Esophagus squamous epithelium (tissue), 5 donors: ENCODE measurements at regions not wholly inside any gene's neighbourhood (a gene's known extent, or its start where the extent isn't known, plus 50 kb on each side); places are given as distances from the start of the nearest gene placed in this dataset.

ENCODE experiments used
- DNase-seq: peaks from one replicate; lab custom pipeline; 2025; lab: John Stamatoyannopoulos, UW
- H3K27ac ChIP-seq, 4 donors: fragments of 200-600 bp; sonication (generic); one replicate each; pipeline ENCODE4 v1.5.1; 2016 to 2019; ENCODE audit warnings: mild to moderate bottlenecking in 1 of 4
- H3K27me3 ChIP-seq, 4 donors: fragments of 200-600 bp; sonication (generic); 1 replicate in 3 of 4; 2 replicates in 1 of 4; pipeline versions ENCODE4 v1.5.1 to v1.6.0; 2017 to 2021; ENCODE audit warnings: antibody characterized with exemption in 1 of 4
- H3K36me3 ChIP-seq, 3 donors: fragments of 200-600 bp; sonication (generic); one replicate each; pipeline ENCODE4 v1.5.1; 2016 to 2019
- H3K4me1 ChIP-seq, 3 donors: fragments of 200-600 bp; sonication (generic); one replicate each; pipeline ENCODE4 v1.5.1; 2017 to 2019
- H3K4me3 ChIP-seq, 4 donors: fragments of 200-600 bp; sonication (generic); 1 replicate in 3 of 4; 2 replicates in 1 of 4; pipeline ENCODE4 v1.5.1; 2016 to 2019; ENCODE audit warnings: mild to moderate bottlenecking in 2 of 4, moderate library complexity in 1 of 4
- H3K9me3 ChIP-seq, 3 donors: fragments of 200-600 bp; sonication (generic); one replicate each; pipeline ENCODE4 v1.5.1; 2016 to 2019
- CTCF ChIP-seq, 6 experiments: fragments of 450-650 bp in 4 of 6; fragments of 200-600 bp in 2 of 6; sonication (generic) in 2 of 6; IDR thresholded peaks; one replicate each; pipeline ENCODE4 v1.5.1; 2016 to 2019; ENCODE audit warnings: antibody characterized with exemption in 6 of 6, mild to moderate bottlenecking in 4 of 6, moderate library complexity in 4 of 6
- POLR2A ChIP-seq, 4 donors: fragments of 450-650 bp; IDR thresholded peaks; one replicate each; pipeline ENCODE4 v1.6.1; 2017; ENCODE audit warnings: antibody characterized with exemption in 4 of 4, mild to moderate bottlenecking in 4 of 4, moderate library complexity in 3 of 4
- WGBS, 2 donors: methylation state at CpG; one replicate each; pipeline ENCODE4 v1.1.5; 2018; 5-methylcytosine and 5-hydroxymethylcytosine counted together
- intact Hi-C: fragments of 100-400 bp; cut with DNase I; formaldehyde crosslinking; loops from one replicate; pipeline ENCODE4 v1.15.0; 2022
- donor health status: DM: yes; HTN: yes; CAD: no.

- Histone ChIP-seq H3K9me3 (no peaks in the 10 kb centered on the region), H3K27me3 (no peaks in the 10 kb centered on the region), H3K4me3 (no peak overlapping the region), H3K36me3 (no peaks in the 10 kb centered on the region), H3K27ac (no peak overlapping the region), H3K4me1 (no peaks in the 10 kb centered on the region)
- WGBS, 2 donors = 94 to 100% methylated on average over 2 of the region's 2 CpGs
- no peak for DNase-seq
- intact Hi-C loops = no loop called here
- TF ChIP-seq CTCF (IDR thresholded peaks at IDR 0.05) = no peak
- no peak for TF ChIP-seq POLR2A (IDR thresholded peaks at IDR 0.05)
Observed at GRCh38 chr9:105828171-105828570, 133.8 kb downstream of the TMEM38B start.

GRCh38 chr9:105828596-105829213, 134.4 kb downstream of the TMEM38B start:
- Histone ChIP-seq H3K27ac (no peak overlapping the region), H3K27me3 (no peaks in the 10 kb centered on the region), H3K9me3 (no peaks in the 10 kb centered on the region), H3K4me1 (no peaks in the 10 kb centered on the region), H3K4me3 (no peak overlapping the region), H3K36me3 (no peaks in the 10 kb centered on the region)
- TF ChIP-seq CTCF (IDR thresholded peaks at IDR 0.05) = no peak
- no peak for TF ChIP-seq POLR2A (IDR thresholded peaks at IDR 0.05)
- DNase-seq = no peak
- WGBS, 2 donors = 86% methylated on average over 1 of the region's 1 CpG; no CpG with 5 or more reads in 1 of the 2 donors
- intact Hi-C loops = no loop called here

- 74 to 79% methylated on average over 1 of the region's 1 CpG for WGBS, 2 donors
- intact Hi-C loops = no loop called here
- Histone ChIP-seq H3K4me1 (no peaks in the 10 kb centered on the region), H3K36me3 (no peaks in the 10 kb centered on the region), H3K27me3 (peaks cover 0 to 4% (median 0%) of the 10 kb centered on the region in 4 donors), H3K9me3 (no peaks in the 10 kb centered on the region), H3K4me3 (no peak overlapping the region), H3K27ac (no peak overlapping the region)
- TF ChIP-seq CTCF (IDR thresholded peaks at IDR 0.05) (no peak), POLR2A (IDR thresholded peaks at IDR 0.05) (no peak)
- no peak for DNase-seq
Observed at GRCh38 chr9:105830461-105830860, 136.1 kb downstream of the TMEM38B start.

GRCh38 chr9:105832096-105832710, 137.9 kb downstream of the TMEM38B start:
- no peak for TF ChIP-seq CTCF (IDR thresholded peaks at IDR 0.05)
- no peak for TF ChIP-seq POLR2A (IDR thresholded peaks at IDR 0.05)
- intact Hi-C loops = no loop called here
- Histone ChIP-seq H3K4me1 (no peaks in the 10 kb centered on the region), H3K9me3 (no peaks in the 10 kb centered on the region), H3K4me3 (no peak overlapping the region), H3K27me3 (peaks cover 0 to 7% (median 0%) of the 10 kb centered on the region in 4 donors), H3K27ac (no peak overlapping the region), H3K36me3 (no peaks in the 10 kb centered on the region)
- WGBS, 2 donors = 47 to 52% methylated on average over 4 of the region's 4 CpGs
- no peak for DNase-seq

GRCh38 chr9:105833271-105833975, 139.1 kb downstream of the TMEM38B start:
- Histone ChIP-seq H3K27ac (no peak overlapping the region), H3K36me3 (no peaks in the 10 kb centered on the region), H3K4me1 (no peaks in the 10 kb centered on the region), H3K9me3 (no peaks in the 10 kb centered on the region), H3K27me3 (peaks cover 0 to 7% (median 0%) of the 10 kb centered on the region in 4 donors), H3K4me3 (no peak overlapping the region)
- no peak for DNase-seq
- TF ChIP-seq CTCF (IDR thresholded peaks at IDR 0.05) = no peak
- intact Hi-C loops = no loop called here
- WGBS, 2 donors = 88 to 90% methylated on average over 6 of the region's 6 CpGs
